Liver (tissue), 8 donors: ENCODE measurements at regions not wholly inside any gene's neighbourhood (a gene's known extent, or its start where the extent isn't known, plus 50 kb on each side); places are given as distances from the start of the nearest gene placed in this dataset.

Source experiments
- DNase-seq: peaks from one replicate; pipeline ENCODE4 v3.0.0-alpha.2; 2017; ENCODE audit warnings: low spot score
- H3K27ac ChIP-seq, 2 donors: one replicate each; pipeline ENCODE4 v1.7.0; 2013; ENCODE audit warnings: inconsistent platforms in 2 of 2, low read length in 2 of 2, control low read depth in 1 of 2, low read depth in 1 of 2, mild to moderate bottlenecking in 1 of 2
- H3K27me3 ChIP-seq, 4 donors: one replicate each; pipeline versions ENCODE4 v1.6.1 to v1.7.0; 2013; ENCODE audit warnings: low read length in 3 of 4, inconsistent platforms in 1 of 4, mild to moderate bottlenecking in 1 of 4, moderate library complexity in 1 of 4; ENCODE audit not compliant: control insufficient read depth in 4 of 4, insufficient read depth in 4 of 4
- H3K36me3 ChIP-seq, 4 donors: one replicate each; pipeline versions ENCODE4 v1.6.1 to v1.7.0; 2013; ENCODE audit warnings: low read length in 3 of 4, mild to moderate bottlenecking in 3 of 4, low read depth in 1 of 4, moderate library complexity in 1 of 4; ENCODE audit not compliant: control insufficient read depth in 4 of 4, insufficient read depth in 3 of 4
- H3K4me1 ChIP-seq, 4 donors: one replicate each; pipeline versions ENCODE4 v1.6.1 to v1.7.0; 2013; ENCODE audit warnings: low read length in 3 of 4, mild to moderate bottlenecking in 3 of 4, moderate library complexity in 1 of 4; ENCODE audit not compliant: control insufficient read depth in 4 of 4, insufficient read depth in 4 of 4
- H3K4me3 ChIP-seq, 3 donors: one replicate each; pipeline versions ENCODE4 v1.6.1 to v1.7.0; 2013; ENCODE audit warnings: low read length in 3 of 3, control low read depth in 1 of 3, low read depth in 1 of 3, mild to moderate bottlenecking in 1 of 3
- H3K9ac ChIP-seq, 2 donors: one replicate each; pipeline ENCODE4 v1.7.0; 2013; ENCODE audit warnings: low read length in 2 of 2, mild to moderate bottlenecking in 2 of 2, moderate library complexity in 2 of 2, control low read depth in 1 of 2, low read depth in 1 of 2
- H3K9me3 ChIP-seq, 4 donors: one replicate each; pipeline versions ENCODE4 v1.6.1 to v1.7.0; 2013; ENCODE audit warnings: low read length in 3 of 4; ENCODE audit not compliant: control insufficient read depth in 4 of 4
- EGR1 ChIP-seq, 2 donors: IDR thresholded peaks; 2 replicates each; pipeline ENCODE4 v1.6.1; 2016 to 2018; ENCODE audit warnings: antibody characterized with exemption in 2 of 2, low read depth in 2 of 2
- FOXA2 ChIP-seq: IDR thresholded peaks from 2 replicates; pipeline ENCODE4 v1.6.1; 2016; ENCODE audit warnings: antibody characterized with exemption
- HNF4G ChIP-seq: IDR thresholded peaks from 2 replicates; pipeline ENCODE4 v1.6.1; 2016; ENCODE audit warnings: antibody characterized with exemption
- JUND ChIP-seq, 2 donors: IDR thresholded peaks; 2 replicates each; pipeline ENCODE4 v1.6.1; 2016; ENCODE audit warnings: antibody characterized with exemption in 2 of 2
- RXRA ChIP-seq, 2 donors: IDR thresholded peaks; 2 replicates each; pipeline ENCODE4 v1.6.1; 2017 to 2018; ENCODE audit warnings: antibody characterized with exemption in 2 of 2, mild to moderate bottlenecking in 1 of 2
- SP1 ChIP-seq: IDR thresholded peaks from 2 replicates; pipeline ENCODE4 v1.6.1; 2018; ENCODE audit warnings: antibody characterized with exemption, mild to moderate bottlenecking
- TAF1 ChIP-seq: conservative IDR thresholded peaks from 2 replicates; pipeline ENCODE4 v1.6.1; 2016; ENCODE audit warnings: antibody characterized with exemption, mild to moderate bottlenecking
- WGBS: extraction: QIAGEN DNeasy Blood & Tissue Kit; methylation state at CpG from one replicate; pipeline ENCODE4 v1.1.7; 2013; 5-methylcytosine and 5-hydroxymethylcytosine counted together
- TF ChIP-seq, protein P1 (sequence below): IDR thresholded peaks from 2 replicates; pipeline ENCODE4 v1.6.1; 2016; ENCODE audit warnings: antibody characterized with exemption, mild to moderate bottlenecking
- TF ChIP-seq, protein P2 (sequence below): fragments of 150-350 bp; IDR thresholded peaks from 2 replicates; pipeline ENCODE4 v1.5.1; 2017; ENCODE audit warnings: improper control_type of control experiment, low read depth, low read length; ENCODE audit not compliant: missing input control
- TF ChIP-seq, protein P3 (sequence below): IDR thresholded peaks from 2 replicates; pipeline ENCODE4 v1.6.1; 2016; ENCODE audit warnings: antibody characterized with exemption
- TF ChIP-seq, protein P4 (sequence below): IDR thresholded peaks from 2 replicates; pipeline ENCODE4 v1.6.1; 2016; ENCODE audit warnings: antibody characterized with exemption
- donor health status: healthy.
- donor health status: healthy.
- donor health status: healthy.
- donor health status: healthy.
- donor health status: healthy.

DNA sequence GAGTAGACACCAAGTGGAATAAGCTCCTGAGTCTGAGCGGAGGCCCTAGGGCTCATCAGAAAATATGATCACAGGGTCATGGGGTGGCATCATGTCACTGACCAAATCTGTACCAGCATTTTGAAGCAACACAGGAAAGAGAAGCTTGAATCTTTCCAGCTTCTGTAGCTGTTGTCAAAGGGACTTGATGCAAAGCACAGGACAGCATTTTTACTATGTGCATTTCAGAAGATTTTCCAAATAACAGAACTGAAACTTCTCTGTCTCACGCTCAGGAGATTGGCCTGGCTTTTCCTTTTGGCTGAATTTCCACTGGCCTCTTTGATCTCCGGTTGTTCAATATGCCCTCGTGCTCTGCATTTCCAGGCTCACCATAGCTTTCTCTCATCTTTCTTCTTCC, 127.2 kb upstream of the ATP1B1 start:
- Histone ChIP-seq H3K4me1 (no peaks in the 10 kb centered on the region), H3K9me3 (no peaks in the 10 kb centered on the region), H3K4me3 (no peak overlapping the region), H3K9ac (no peak overlapping the region), H3K36me3 (no peaks in the 10 kb centered on the region), H3K27me3 (no peaks in the 10 kb centered on the region), H3K27ac (no peak overlapping the region)
- no peak for DNase-seq
- WGBS: 71% methylated on average over 4 of the region's 4 CpGs
- TF ChIP-seq, protein P1, sequence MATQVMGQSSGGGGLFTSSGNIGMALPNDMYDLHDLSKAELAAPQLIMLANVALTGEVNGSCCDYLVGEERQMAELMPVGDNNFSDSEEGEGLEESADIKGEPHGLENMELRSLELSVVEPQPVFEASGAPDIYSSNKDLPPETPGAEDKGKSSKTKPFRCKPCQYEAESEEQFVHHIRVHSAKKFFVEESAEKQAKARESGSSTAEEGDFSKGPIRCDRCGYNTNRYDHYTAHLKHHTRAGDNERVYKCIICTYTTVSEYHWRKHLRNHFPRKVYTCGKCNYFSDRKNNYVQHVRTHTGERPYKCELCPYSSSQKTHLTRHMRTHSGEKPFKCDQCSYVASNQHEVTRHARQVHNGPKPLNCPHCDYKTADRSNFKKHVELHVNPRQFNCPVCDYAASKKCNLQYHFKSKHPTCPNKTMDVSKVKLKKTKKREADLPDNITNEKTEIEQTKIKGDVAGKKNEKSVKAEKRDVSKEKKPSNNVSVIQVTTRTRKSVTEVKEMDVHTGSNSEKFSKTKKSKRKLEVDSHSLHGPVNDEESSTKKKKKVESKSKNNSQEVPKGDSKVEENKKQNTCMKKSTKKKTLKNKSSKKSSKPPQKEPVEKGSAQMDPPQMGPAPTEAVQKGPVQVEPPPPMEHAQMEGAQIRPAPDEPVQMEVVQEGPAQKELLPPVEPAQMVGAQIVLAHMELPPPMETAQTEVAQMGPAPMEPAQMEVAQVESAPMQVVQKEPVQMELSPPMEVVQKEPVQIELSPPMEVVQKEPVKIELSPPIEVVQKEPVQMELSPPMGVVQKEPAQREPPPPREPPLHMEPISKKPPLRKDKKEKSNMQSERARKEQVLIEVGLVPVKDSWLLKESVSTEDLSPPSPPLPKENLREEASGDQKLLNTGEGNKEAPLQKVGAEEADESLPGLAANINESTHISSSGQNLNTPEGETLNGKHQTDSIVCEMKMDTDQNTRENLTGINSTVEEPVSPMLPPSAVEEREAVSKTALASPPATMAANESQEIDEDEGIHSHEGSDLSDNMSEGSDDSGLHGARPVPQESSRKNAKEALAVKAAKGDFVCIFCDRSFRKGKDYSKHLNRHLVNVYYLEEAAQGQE: no peak

DNA sequence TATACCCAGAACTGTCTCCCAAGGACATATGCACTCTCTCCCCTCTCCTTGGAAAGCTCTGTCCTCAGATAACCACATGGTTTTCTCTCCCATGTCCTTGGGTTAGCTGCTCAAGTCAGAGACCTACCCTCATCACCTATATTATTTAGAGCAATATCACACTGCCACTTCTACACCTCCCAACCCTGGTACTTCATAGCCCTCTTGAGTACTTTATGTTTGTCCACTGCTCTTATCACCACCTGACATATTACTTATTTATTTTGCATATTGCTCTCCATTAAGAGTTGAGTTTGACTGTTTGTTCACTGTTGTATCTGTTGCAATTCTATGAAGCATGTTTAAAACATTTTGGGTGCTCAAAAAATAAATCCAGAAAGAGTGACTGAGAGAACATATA, 126.3 kb upstream of the ATP1B1 start:
- Histone ChIP-seq H3K27ac (no peak overlapping the region), H3K9ac (no peak overlapping the region), H3K4me1 (no peaks in the 10 kb centered on the region), H3K4me3 (no peak overlapping the region), H3K36me3 (no peaks in the 10 kb centered on the region), H3K9me3 (no peaks in the 10 kb centered on the region), H3K27me3 (no peaks in the 10 kb centered on the region)
- DNase-seq: no peak
- TF ChIP-seq FOXA2: no peak
- TF ChIP-seq RXRA (IDR thresholded peaks at IDR 0.05): no peak
- TF ChIP-seq, protein P1: no peak
- TF ChIP-seq, protein P2, sequence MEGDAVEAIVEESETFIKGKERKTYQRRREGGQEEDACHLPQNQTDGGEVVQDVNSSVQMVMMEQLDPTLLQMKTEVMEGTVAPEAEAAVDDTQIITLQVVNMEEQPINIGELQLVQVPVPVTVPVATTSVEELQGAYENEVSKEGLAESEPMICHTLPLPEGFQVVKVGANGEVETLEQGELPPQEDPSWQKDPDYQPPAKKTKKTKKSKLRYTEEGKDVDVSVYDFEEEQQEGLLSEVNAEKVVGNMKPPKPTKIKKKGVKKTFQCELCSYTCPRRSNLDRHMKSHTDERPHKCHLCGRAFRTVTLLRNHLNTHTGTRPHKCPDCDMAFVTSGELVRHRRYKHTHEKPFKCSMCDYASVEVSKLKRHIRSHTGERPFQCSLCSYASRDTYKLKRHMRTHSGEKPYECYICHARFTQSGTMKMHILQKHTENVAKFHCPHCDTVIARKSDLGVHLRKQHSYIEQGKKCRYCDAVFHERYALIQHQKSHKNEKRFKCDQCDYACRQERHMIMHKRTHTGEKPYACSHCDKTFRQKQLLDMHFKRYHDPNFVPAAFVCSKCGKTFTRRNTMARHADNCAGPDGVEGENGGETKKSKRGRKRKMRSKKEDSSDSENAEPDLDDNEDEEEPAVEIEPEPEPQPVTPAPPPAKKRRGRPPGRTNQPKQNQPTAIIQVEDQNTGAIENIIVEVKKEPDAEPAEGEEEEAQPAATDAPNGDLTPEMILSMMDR: no peak
- TF ChIP-seq, protein P3, sequence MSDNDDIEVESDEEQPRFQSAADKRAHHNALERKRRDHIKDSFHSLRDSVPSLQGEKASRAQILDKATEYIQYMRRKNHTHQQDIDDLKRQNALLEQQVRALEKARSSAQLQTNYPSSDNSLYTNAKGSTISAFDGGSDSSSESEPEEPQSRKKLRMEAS: no peak
- no peak for TF ChIP-seq JUND (IDR thresholded peaks at IDR 0.05)
- no peak for TF ChIP-seq TAF1

DNA sequence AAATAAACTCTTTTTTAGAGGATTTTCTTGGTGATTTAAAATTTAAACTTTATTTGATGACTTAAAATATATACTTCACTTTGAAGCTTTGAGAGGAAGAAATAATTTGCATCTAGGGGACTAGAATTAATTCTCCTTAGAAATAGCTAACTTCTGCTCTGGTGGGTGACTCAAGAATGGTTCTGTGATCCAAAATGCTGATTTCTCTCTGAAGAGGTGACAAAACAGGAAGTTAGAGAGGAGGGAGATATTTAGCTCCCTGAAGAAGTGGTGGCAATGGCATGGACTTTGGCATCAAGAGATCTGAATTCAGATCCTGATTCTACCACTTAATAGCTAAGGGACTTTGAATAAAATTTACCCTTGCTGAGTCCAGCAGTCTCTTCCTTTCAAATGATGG, 125.8 kb upstream of the ATP1B1 start:
- no peak overlapping the region for H3K27ac ChIP-seq
- no peaks in the 10 kb centered on the region for H3K4me1 ChIP-seq
- TF ChIP-seq, protein P4, sequence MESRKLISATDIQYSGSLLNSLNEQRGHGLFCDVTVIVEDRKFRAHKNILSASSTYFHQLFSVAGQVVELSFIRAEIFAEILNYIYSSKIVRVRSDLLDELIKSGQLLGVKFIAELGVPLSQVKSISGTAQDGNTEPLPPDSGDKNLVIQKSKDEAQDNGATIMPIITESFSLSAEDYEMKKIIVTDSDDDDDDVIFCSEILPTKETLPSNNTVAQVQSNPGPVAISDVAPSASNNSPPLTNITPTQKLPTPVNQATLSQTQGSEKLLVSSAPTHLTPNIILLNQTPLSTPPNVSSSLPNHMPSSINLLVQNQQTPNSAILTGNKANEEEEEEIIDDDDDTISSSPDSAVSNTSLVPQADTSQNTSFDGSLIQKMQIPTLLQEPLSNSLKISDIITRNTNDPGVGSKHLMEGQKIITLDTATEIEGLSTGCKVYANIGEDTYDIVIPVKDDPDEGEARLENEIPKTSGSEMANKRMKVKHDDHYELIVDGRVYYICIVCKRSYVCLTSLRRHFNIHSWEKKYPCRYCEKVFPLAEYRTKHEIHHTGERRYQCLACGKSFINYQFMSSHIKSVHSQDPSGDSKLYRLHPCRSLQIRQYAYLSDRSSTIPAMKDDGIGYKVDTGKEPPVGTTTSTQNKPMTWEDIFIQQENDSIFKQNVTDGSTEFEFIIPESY: no peak
- TF ChIP-seq EGR1 (IDR thresholded peaks at IDR 0.05; ENCODE audit: low read depth in 2 of 2): no peak
- TF ChIP-seq HNF4G: no peak
- TF ChIP-seq, protein P1: no peak
- TF ChIP-seq SP1: no peak
- no peak overlapping the region for H3K4me3 ChIP-seq
- H3K9me3 ChIP-seq: no peaks in the 10 kb centered on the region
- no peak for DNase-seq
- no peak overlapping the region for H3K9ac ChIP-seq
- H3K36me3 ChIP-seq: no peaks in the 10 kb centered on the region
- H3K27me3 ChIP-seq: no peaks in the 10 kb centered on the region
